Neutrophil (primary cell): ENCODE measurements at regions not wholly inside any gene's neighbourhood (a gene's known extent, or its start where the extent isn't known, plus 50 kb on each side); places are given as distances from the start of the nearest gene placed in this dataset.

Source experiments
- H3K27ac ChIP-seq: fragments of 200-600 bp; sonication (generic); 2 replicates; pipeline ENCODE4 v1.5.1; 2016; ENCODE audit warnings: mild to moderate bottlenecking, moderate library complexity
- H3K27me3 ChIP-seq: fragments of 200-600 bp; sonication (generic); 2 replicates; pipeline ENCODE4 v1.6.0; 2016; ENCODE audit warnings: mild to moderate bottlenecking
- H3K36me3 ChIP-seq: fragments of 200-600 bp; sonication (generic); 2 replicates; pipeline ENCODE4 v1.5.1; 2017
- H3K4me1 ChIP-seq, 2 experiments: fragments of 200-600 bp in 1 of 2; sonication (generic) in 1 of 2; 1 replicate in 1 of 2; 2 replicates in 1 of 2; pipeline versions ENCODE4 v1.5.1 to v1.6.1; 2013 to 2016; ENCODE audit warnings: low read depth in 1 of 2, low read length in 1 of 2, mild to moderate bottlenecking in 1 of 2, moderate library complexity in 1 of 2; ENCODE audit not compliant: control insufficient read depth in 1 of 2, insufficient read depth in 1 of 2
- H3K4me3 ChIP-seq, 2 experiments: fragments of 200-600 bp in 1 of 2; sonication (generic) in 1 of 2; 1 replicate in 1 of 2; 2 replicates in 1 of 2; pipeline ENCODE4 v1.5.1; 2013 to 2016; ENCODE audit warnings: low read depth in 1 of 2, low read length in 1 of 2, mild to moderate bottlenecking in 1 of 2, moderate library complexity in 1 of 2
- H3K9me3 ChIP-seq: fragments of 200-600 bp; sonication (generic); 2 replicates; pipeline ENCODE4 v1.5.1; 2016
- TF ChIP-seq, protein P1 (sequence below): fragments of 200-600 bp; sonication (generic); IDR thresholded peaks from 2 replicates; pipeline ENCODE4 v1.5.1; 2016; ENCODE audit warnings: antibody characterized with exemption

DNA sequence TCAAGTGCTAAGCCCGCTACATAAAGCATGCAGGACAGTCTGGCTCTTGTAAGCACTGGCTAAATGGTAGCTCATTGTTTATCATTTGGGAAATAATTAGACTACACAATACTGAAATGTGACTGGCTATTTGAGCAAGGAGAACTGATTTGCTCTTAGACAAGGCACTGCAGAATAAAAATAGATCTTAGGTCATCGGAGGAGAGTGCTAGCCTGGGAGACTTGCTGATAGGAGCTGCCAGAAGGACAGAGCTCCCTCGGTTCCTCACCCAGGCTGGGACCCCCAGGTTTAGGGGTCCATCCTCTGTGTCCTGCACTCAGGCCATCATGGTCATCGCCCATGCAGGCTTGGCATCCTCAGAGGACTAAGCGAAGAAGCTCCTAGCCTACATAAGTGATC lies 184.4 kb upstream of the NCAM1 start:
- TF ChIP-seq, protein P1, sequence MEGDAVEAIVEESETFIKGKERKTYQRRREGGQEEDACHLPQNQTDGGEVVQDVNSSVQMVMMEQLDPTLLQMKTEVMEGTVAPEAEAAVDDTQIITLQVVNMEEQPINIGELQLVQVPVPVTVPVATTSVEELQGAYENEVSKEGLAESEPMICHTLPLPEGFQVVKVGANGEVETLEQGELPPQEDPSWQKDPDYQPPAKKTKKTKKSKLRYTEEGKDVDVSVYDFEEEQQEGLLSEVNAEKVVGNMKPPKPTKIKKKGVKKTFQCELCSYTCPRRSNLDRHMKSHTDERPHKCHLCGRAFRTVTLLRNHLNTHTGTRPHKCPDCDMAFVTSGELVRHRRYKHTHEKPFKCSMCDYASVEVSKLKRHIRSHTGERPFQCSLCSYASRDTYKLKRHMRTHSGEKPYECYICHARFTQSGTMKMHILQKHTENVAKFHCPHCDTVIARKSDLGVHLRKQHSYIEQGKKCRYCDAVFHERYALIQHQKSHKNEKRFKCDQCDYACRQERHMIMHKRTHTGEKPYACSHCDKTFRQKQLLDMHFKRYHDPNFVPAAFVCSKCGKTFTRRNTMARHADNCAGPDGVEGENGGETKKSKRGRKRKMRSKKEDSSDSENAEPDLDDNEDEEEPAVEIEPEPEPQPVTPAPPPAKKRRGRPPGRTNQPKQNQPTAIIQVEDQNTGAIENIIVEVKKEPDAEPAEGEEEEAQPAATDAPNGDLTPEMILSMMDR, result no peak
- Histone ChIP-seq H3K27ac (no peak overlapping the region), H3K9me3 (no peaks in the 10 kb centered on the region)

DNA sequence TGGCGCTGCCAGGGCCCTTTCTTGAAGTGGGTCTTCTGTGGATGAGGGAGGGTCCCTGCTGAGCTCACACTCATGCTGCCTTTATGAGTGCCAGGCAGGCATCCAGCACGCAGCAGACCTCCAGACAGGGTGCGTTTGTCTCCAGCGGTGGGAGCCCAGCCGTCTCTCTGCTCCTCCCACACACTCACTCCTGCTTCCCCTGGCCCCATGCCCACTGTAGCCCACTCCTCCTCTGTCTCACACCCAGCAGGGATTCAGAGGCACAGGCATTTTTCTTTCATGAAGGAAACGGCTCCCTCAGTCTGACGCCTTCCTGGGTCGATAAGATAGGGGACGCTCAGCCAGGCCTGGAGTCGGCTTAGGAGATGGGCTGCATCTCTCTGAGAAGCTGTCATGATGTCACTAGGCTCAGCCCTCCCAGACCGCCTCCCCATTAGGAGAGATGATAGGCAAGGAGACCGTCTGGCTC lies 183.9 kb upstream of the NCAM1 start:
- Histone ChIP-seq H3K4me1 (no peaks in the 10 kb centered on the region), H3K4me3 (no peak overlapping the region), H3K9me3 (no peaks in the 10 kb centered on the region), H3K27ac (no peak overlapping the region), H3K27me3 (no peaks in the 10 kb centered on the region), H3K36me3 (no peaks in the 10 kb centered on the region)
- TF ChIP-seq, protein P1, result no peak

More for the DNA sequence above, 184.4 kb upstream of the NCAM1 start:
- Histone ChIP-seq H3K4me3 (no peak overlapping the region), H3K36me3 (no peaks in the 10 kb centered on the region), H3K4me1 (no peaks in the 10 kb centered on the region), H3K27me3 (no peaks in the 10 kb centered on the region)

DNA sequence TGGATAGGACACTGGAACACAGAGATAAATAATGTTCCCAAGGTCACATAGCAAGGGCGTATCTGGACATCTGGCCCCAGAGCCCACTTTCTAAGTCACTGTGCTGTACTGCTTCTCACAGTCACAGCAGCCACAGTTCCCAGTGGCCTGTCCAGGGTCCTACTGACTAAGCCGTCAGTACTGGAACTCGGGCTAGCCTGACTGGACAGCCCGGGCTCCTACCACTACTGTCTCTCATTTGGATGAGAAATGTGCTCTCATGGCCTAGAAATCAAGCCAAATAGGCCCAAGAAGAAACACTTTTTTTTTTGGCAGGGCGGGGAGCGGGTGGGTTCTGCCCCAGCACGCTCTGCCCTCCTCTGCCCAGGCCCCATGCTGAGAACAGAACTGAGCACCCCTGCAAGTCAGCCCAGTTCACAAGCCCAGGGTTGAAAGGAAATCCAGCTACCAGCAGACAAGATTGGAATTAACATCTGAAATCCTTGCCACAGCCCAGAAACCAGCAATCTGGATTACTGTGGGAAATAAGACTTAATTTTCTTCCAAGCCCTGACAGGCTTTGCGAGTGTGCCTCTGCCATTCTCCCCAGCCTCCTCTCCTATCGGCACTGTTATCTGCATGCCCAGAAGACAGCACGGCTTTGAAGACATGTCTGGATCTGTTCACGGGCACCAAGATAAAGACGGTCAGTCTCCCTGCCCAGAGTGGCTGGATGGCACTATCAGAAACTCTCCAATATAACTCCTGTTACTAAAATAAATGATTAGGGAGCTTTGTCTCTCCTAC lies 182.9 kb upstream of the NCAM1 start:
- Histone ChIP-seq H3K36me3 (no peaks in the 10 kb centered on the region), H3K4me3 (no peak overlapping the region), H3K4me1 (no peaks in the 10 kb centered on the region), H3K9me3 (no peaks in the 10 kb centered on the region), H3K27ac (no peak overlapping the region), H3K27me3 (no peaks in the 10 kb centered on the region)
- TF ChIP-seq, protein P1, result no peak

DNA sequence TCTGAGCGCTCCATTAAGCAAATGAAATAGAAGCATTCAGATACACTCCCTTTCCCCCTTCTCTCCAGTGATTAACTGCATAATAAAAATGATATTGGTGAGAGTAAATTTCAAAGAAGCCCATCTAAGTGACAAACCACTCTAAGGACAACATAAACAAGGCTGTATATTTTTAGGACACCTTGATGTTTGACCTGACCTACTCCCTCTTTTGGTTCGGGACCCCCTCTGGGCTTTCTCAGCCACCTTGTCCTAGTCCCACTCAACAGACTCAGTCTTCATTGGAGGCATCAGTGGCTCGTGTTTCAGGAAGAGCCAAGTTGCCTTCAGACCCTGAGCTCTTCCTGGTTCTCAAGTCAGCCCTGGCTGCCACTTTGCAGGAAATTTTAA lies 182.3 kb upstream of the NCAM1 start:
- Histone ChIP-seq H3K4me1 (no peaks in the 10 kb centered on the region), H3K27ac (no peak overlapping the region), H3K4me3 (no peak overlapping the region), H3K9me3 (no peaks in the 10 kb centered on the region), H3K36me3 (no peaks in the 10 kb centered on the region), H3K27me3 (no peaks in the 10 kb centered on the region)
- TF ChIP-seq, protein P1, result no peak

DNA sequence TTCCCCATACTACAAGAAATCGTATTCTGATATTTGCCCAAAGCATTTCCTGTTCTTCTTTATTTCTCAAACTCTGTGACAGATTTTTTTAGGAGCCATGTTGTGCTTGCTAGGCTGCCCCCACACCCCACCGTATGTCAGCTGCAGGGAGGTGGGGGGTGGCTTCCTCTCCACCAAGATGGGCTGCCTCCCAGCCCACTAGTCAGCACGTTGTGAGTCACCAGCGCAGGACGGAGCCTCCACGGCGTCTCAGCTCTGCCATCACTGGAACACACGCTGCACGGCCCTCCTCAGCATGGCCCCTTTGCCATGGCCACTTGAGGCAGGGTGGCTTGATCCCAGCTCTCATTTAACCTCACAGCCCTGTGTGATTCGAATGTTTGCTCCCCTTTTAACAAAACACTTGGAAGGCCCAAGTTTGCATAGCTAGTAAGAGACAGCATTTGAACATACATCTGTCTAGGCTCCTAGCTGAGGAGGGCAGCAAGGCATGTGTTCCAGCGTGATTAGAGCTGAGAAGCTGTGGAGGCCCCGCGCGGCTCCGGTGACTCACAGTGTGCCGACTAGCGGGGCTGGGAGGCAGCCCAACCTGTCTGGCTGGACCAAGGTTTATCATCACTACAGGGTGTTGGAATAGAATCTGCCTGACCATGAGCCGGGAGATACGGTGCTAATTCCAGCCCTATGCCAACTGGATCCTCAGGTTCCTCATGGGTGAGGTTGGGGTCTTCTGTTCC lies 180.7 kb upstream of the NCAM1 start:
- H3K9me3 ChIP-seq, result no peaks in the 10 kb centered on the region
- no peak overlapping the region for H3K27ac ChIP-seq

More for the DNA sequence above, 180.7 kb upstream of the NCAM1 start:
- Histone ChIP-seq H3K4me3 (no peak overlapping the region), H3K27me3 (no peaks in the 10 kb centered on the region), H3K36me3 (no peaks in the 10 kb centered on the region), H3K4me1 (no peaks in the 10 kb centered on the region)
- TF ChIP-seq, protein P1, result no peak
